HEK293T (cell line): ENCODE measurements at regions not wholly inside any gene's neighbourhood (a gene's known extent, or its start where the extent isn't known, plus 50 kb on each side); places are given as distances from the start of the nearest gene placed in this dataset.

Experiments used
- CTCF ChIA-PET: fragments of 350-600 bp; formaldehyde crosslinking; extraction: SDS; loops from one replicate; lab custom pipeline; 2021; ENCODE audit warnings: antibody characterized with exemption, inconsistent platforms; lab: Yijun Ruan, JAX
- POLR2A ChIA-PET: fragments of 350-600 bp; formaldehyde crosslinking; extraction: SDS; loops from one replicate; lab custom pipeline; 2020; ENCODE audit warnings: antibody characterized with exemption, inconsistent platforms; lab: Yijun Ruan, JAX
- DNase-seq: peaks from one replicate; pipeline ENCODE4 v3.0.0; 2012; ENCODE audit warnings: mixed read lengths; ENCODE audit errors: extremely low spot score
- ARNT ChIP-seq: fragments of 450-650 bp; IDR thresholded peaks from 2 replicates; pipeline ENCODE4 v1.6.1; 2017; ENCODE audit warnings: mild to moderate bottlenecking
- BHLHE40 ChIP-seq: fragments of 450-650 bp; IDR thresholded peaks from 2 replicates; pipeline ENCODE4 v1.6.1; 2016; ENCODE audit warnings: mild to moderate bottlenecking, moderate library complexity, borderline replicate concordance
- CTBP1 ChIP-seq: fragments of 450-650 bp; IDR thresholded peaks from 2 replicates; pipeline ENCODE4 v1.6.1; 2016; ENCODE audit warnings: borderline replicate concordance
- ELF4 ChIP-seq: fragments of 450-650 bp; IDR thresholded peaks from 2 replicates; pipeline ENCODE4 v1.6.1; 2017; ENCODE audit warnings: antibody characterized with exemption
- FOXA1 ChIP-seq: fragments of 450-650 bp; IDR thresholded peaks from 2 replicates; pipeline ENCODE4 v1.6.1; 2016; ENCODE audit warnings: mild to moderate bottlenecking
- FOXK2 ChIP-seq: fragments of 450-650 bp; IDR thresholded peaks from 2 replicates; pipeline ENCODE4 v1.6.1; 2016; ENCODE audit warnings: mild to moderate bottlenecking
- FOXM1 ChIP-seq: fragments of 450-650 bp; IDR thresholded peaks from 2 replicates; pipeline ENCODE4 v1.6.1; 2017; ENCODE audit warnings: mild to moderate bottlenecking, borderline replicate concordance
- HDGF ChIP-seq: fragments of 450-650 bp; IDR thresholded peaks from 2 replicates; pipeline ENCODE4 v1.6.1; 2017; ENCODE audit warnings: antibody characterized with exemption, borderline replicate concordance
- L3MBTL2 ChIP-seq: fragments of 450-650 bp; conservative IDR thresholded peaks from 2 replicates; pipeline ENCODE4 v1.6.1; 2016; ENCODE audit warnings: mild to moderate bottlenecking
- LEF1 ChIP-seq: fragments of 450-650 bp; IDR thresholded peaks from 2 replicates; pipeline ENCODE4 v1.6.1; 2017; ENCODE audit warnings: mild to moderate bottlenecking, borderline replicate concordance
- NFRKB ChIP-seq: fragments of 450-650 bp; IDR thresholded peaks from 2 replicates; pipeline ENCODE4 v1.6.1; 2016; ENCODE audit warnings: mild to moderate bottlenecking, moderate library complexity
- PKNOX1 ChIP-seq: fragments of 450-650 bp; IDR thresholded peaks from 2 replicates; pipeline ENCODE4 v1.6.1; 2016
- SP1 ChIP-seq: fragments of 450-650 bp; IDR thresholded peaks from 2 replicates; pipeline ENCODE4 v1.6.1; 2017
- SUZ12 ChIP-seq: fragments of 450-650 bp; IDR thresholded peaks from 2 replicates; pipeline ENCODE4 v1.6.1; 2016; ENCODE audit warnings: mild to moderate bottlenecking
- TARDBP ChIP-seq: fragments of 450-650 bp; IDR thresholded peaks from 2 replicates; pipeline ENCODE4 v1.6.1; 2016
- ZNF384 ChIP-seq: fragments of 450-650 bp; IDR thresholded peaks from 2 replicates; pipeline ENCODE4 v1.6.1; 2016

- no peak for DNase-seq
- ChIA-PET POLR2A (no interaction called here), CTCF (no interaction called here)
- TF ChIP-seq NFRKB: no peak
- TF ChIP-seq ZNF384: no peak
- TF ChIP-seq PKNOX1: no peak
- TF ChIP-seq LEF1: no peak
- no peak for TF ChIP-seq TARDBP
- no peak for TF ChIP-seq FOXM1
- no peak for TF ChIP-seq BHLHE40
- no peak for TF ChIP-seq FOXA1
- no peak for TF ChIP-seq CTBP1
- no peak for TF ChIP-seq SUZ12
- no peak for TF ChIP-seq L3MBTL2
- TF ChIP-seq ELF4: no peak
- TF ChIP-seq ARNT: no peak
- no peak for TF ChIP-seq HDGF
- TF ChIP-seq SP1: no peak
- TF ChIP-seq FOXK2: no peak
Measured at GRCh38 chr21:36603221-36603620, 95.7 kb upstream of the SIM2 start.

DNA sequence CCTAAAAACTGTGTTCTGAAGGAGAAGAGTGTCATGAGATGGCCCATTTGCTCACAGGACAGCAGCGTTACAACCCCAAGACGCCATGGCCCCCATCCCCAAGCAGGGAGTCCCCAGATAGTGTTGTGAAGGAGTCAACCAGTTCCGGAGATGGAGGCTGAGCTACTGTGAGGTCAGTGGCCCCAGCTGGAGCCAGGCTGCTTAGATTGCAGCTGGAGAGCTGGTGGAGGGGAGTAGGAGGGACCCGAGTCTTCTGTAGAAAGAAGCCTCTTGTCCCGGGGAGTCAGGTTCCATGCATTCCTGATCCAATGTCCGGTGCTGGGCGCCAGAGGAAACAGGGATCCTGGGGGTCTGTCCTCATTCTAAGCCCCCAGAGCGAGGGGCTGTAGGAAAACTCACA lies 93.5 kb upstream of the SIM2 start:
- no peak for TF ChIP-seq TARDBP
- no peak for TF ChIP-seq HDGF
- TF ChIP-seq CTBP1: no peak
- TF ChIP-seq ZNF384: no peak
- no peak for TF ChIP-seq ELF4
- no peak for TF ChIP-seq BHLHE40
- ChIA-PET CTCF (no interaction called here), POLR2A (no interaction called here)
- no peak for DNase-seq

DNA sequence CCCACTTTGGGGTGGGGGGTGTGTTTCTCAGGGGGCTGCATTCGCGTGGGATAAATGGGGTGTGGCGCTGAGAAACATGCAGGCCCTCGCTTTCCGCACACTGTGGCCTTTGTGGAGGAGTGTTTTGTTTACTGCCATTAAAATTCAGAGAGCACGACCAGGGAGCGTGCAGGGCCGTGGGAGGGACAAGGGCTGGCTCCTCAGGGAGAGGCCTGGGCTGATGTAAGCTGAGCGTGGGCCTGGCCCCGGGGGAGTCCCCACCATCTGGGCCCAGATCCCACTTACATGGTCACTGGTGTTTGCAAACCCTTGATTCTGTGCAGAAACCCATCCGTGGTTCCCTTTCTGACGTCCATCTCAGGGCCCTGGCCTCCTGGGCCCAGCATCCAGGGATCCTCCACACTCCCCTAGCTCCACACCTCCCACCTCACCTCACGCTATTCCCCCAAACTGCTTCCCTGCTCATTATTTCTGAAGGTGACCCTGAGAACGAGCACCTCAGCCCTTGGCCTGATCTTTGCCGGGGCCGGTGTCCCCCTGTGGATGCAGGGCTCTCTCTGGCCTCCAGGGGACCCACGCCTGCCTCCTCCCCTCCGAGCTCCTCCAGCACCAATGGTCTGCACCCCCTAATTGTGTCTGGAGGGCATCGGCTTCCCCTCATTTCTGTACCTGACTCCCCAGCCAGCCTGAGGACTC lies 92.5 kb upstream of the SIM2 start:
- ChIA-PET POLR2A (no interaction called here), CTCF (interaction anchor here (0.7 to 1.3 kb wide), 2 partner anchors 24 to 184 kb away, joined by 3 to 4 read pairs; no protein-coding TSS in a partner anchor)
- TF ChIP-seq FOXM1: no peak
- TF ChIP-seq LEF1: no peak
- TF ChIP-seq SUZ12: no peak
- no peak for TF ChIP-seq PKNOX1
- TF ChIP-seq HDGF: no peak
- TF ChIP-seq BHLHE40: no peak
- no peak for TF ChIP-seq ELF4
- no peak for TF ChIP-seq ARNT
- no peak for TF ChIP-seq FOXK2
- no peak for TF ChIP-seq CTBP1
- DNase-seq: no peak

DNA sequence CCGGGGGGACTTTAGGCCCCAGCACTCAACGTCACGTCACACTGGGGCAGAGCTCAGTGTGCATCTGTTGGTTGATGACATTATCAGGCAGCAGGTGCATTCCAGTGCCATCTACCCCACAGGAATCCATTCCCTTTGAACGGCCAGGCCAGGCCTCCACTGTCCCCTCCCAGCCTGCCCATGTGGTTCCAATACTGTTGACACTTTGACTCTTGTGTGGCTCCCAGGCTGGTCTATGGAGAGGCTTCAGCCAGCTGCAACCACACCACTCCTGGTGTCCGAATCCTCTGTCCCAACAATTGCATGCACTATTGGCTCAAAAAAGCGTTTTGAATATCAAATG lies 92.0 kb upstream of the SIM2 start:
- POLR2A ChIA-PET: no interaction called here
- CTCF ChIA-PET: interaction anchor here (1.3 kb wide), 1 partner anchor 185 kb away, joined by 3 read pairs; no protein-coding TSS in a partner anchor

GRCh38 chr21:36608041-36608896 lies 90.6 kb upstream of the SIM2 start:
- CTCF ChIA-PET: no interaction called here
- DNase-seq: no peak
- TF ChIP-seq SUZ12: no peak
- no peak for TF ChIP-seq CTBP1
- TF ChIP-seq PKNOX1: no peak
- no peak for TF ChIP-seq FOXM1
- no peak for TF ChIP-seq ZNF384
- TF ChIP-seq HDGF: no peak
- no peak for TF ChIP-seq FOXA1
- no peak for TF ChIP-seq TARDBP
- TF ChIP-seq SP1: no peak
- TF ChIP-seq NFRKB: no peak
- no peak for TF ChIP-seq LEF1
- no peak for TF ChIP-seq L3MBTL2
- no peak for TF ChIP-seq BHLHE40
- no peak for TF ChIP-seq FOXK2
- no peak for TF ChIP-seq ARNT
- no peak for TF ChIP-seq ELF4
- POLR2A ChIA-PET: no interaction called here

More for the DNA sequence above, 92.0 kb upstream of the SIM2 start:
- DNase-seq: no peak
- TF ChIP-seq PKNOX1 (no peak), SUZ12 (no peak)

DNA sequence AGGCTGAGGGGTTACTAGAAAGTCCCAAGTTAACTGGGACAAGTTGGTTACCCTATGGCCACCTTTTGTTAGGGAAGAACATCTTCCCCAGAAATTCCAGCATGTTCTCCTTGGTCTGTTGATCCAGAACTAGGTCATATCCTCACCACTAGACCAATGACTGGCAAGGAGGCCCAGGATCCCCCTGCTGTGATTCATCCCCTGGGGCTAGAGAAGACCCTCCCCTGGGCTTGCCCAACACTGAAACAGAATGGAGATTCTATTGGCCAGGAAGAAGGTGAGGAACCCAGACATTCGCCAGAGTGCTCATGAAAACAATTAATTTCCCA lies 90.1 kb upstream of the SIM2 start:
- POLR2A ChIA-PET: no interaction called here
- TF ChIP-seq FOXM1 (no peak), SUZ12 (no peak), TARDBP (no peak), CTBP1 (no peak)
- CTCF ChIA-PET: no interaction called here
- DNase-seq: no peak
